ENCODE measurements at regions not wholly inside any gene's neighbourhood (a gene's known extent, or its start where the extent isn't known, plus 50 kb on each side); places are given as distances from the start of the nearest gene placed in this dataset.

DNA sequence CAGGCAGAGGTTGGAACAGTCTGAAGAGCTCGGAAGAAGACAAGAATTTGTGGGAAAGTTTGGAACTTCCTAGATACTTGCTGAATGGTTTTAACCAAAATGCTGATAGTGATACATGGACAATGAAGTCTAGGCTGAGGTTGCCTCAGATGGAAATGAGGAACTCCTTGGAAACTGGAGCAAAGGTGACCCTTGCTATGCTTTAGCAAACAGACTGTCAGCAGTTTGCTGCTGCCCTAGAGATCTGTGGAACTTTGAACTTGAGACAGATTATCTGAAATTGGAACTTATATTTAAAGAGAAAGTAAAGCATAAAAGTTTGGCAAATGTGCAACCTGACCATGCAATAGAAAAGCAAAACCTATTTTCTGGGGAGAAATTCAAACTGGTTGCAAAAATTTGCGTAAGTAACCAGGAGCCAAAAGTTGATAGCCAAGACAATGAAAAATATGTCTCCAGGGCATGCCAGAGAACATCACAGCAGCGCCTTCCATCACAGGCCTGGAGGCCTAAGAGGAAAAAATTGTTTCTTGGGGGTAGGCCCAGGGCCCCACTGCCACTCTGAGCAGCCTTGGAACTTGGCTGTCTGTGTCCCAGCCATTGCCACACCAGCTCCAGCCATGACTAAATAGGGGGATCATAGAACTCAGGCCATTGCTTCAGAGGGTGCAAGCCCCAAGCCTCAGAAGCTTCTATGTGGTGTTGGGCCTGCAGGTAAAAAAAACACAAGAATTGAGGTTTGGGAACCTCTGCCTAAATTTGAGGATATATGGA lies 675.3 kb downstream of the LTN1 start:
- no peaks in the 10 kb centered on the region for H3K4me1 ChIP-seq (ENCODE audit: insufficient read depth)
- H3K27me3 ChIP-seq (ENCODE audit: insufficient read depth) = no peaks in the 10 kb centered on the region
- no peaks in the 10 kb centered on the region for H3K9me2 ChIP-seq (ENCODE audit: insufficient read depth)
- H3K4me2 ChIP-seq = no peak overlapping the region
- DNase-seq (ENCODE audit: low spot score) (no peak), ATAC-seq (no peak)
- peaks cover 12% of the 10 kb centered on the region; the same call in 2 of the 3 replicates for H3K9me3 Mint-ChIP-seq
- H2AFZ ChIP-seq = 0 out of 2 replicates have a peak overlapping the region, but pooled peaks have one; percentile 29
- H3K36me3 ChIP-seq (ENCODE audit: insufficient read depth) = no peaks in the 10 kb centered on the region
- H3K27ac ChIP-seq (ENCODE audit: low read depth) = no peak overlapping the region
- H3K4me3 Mint-ChIP-seq = no peak overlapping the region
- no peaks in the 10 kb centered on the region for H4K20me1 ChIP-seq (replicated peaks; ENCODE audit: insufficient read depth)
- TF ChIP-seq JUNB (IDR thresholded peaks at IDR 0.05; ENCODE audit: unreplicated experiment) (no peak), STAT1 (IDR thresholded peaks at IDR 0.05; ENCODE audit: unreplicated experiment) (no peak), POLR2AphosphoS5 (IDR thresholded peaks at IDR 0.05; ENCODE audit: low read depth) (no peak), ZNF114 (CRISPR knock-in tag; IDR thresholded peaks at IDR 0.05) (no peak), EZH2phosphoT487 (IDR thresholded peaks at IDR 0.05; ENCODE audit: unreplicated experiment) (no peak), NANOG (IDR thresholded peaks at IDR 0.05; ENCODE audit: borderline replicate concordance) (no peak)
- TF ChIP-seq, protein P1, sequence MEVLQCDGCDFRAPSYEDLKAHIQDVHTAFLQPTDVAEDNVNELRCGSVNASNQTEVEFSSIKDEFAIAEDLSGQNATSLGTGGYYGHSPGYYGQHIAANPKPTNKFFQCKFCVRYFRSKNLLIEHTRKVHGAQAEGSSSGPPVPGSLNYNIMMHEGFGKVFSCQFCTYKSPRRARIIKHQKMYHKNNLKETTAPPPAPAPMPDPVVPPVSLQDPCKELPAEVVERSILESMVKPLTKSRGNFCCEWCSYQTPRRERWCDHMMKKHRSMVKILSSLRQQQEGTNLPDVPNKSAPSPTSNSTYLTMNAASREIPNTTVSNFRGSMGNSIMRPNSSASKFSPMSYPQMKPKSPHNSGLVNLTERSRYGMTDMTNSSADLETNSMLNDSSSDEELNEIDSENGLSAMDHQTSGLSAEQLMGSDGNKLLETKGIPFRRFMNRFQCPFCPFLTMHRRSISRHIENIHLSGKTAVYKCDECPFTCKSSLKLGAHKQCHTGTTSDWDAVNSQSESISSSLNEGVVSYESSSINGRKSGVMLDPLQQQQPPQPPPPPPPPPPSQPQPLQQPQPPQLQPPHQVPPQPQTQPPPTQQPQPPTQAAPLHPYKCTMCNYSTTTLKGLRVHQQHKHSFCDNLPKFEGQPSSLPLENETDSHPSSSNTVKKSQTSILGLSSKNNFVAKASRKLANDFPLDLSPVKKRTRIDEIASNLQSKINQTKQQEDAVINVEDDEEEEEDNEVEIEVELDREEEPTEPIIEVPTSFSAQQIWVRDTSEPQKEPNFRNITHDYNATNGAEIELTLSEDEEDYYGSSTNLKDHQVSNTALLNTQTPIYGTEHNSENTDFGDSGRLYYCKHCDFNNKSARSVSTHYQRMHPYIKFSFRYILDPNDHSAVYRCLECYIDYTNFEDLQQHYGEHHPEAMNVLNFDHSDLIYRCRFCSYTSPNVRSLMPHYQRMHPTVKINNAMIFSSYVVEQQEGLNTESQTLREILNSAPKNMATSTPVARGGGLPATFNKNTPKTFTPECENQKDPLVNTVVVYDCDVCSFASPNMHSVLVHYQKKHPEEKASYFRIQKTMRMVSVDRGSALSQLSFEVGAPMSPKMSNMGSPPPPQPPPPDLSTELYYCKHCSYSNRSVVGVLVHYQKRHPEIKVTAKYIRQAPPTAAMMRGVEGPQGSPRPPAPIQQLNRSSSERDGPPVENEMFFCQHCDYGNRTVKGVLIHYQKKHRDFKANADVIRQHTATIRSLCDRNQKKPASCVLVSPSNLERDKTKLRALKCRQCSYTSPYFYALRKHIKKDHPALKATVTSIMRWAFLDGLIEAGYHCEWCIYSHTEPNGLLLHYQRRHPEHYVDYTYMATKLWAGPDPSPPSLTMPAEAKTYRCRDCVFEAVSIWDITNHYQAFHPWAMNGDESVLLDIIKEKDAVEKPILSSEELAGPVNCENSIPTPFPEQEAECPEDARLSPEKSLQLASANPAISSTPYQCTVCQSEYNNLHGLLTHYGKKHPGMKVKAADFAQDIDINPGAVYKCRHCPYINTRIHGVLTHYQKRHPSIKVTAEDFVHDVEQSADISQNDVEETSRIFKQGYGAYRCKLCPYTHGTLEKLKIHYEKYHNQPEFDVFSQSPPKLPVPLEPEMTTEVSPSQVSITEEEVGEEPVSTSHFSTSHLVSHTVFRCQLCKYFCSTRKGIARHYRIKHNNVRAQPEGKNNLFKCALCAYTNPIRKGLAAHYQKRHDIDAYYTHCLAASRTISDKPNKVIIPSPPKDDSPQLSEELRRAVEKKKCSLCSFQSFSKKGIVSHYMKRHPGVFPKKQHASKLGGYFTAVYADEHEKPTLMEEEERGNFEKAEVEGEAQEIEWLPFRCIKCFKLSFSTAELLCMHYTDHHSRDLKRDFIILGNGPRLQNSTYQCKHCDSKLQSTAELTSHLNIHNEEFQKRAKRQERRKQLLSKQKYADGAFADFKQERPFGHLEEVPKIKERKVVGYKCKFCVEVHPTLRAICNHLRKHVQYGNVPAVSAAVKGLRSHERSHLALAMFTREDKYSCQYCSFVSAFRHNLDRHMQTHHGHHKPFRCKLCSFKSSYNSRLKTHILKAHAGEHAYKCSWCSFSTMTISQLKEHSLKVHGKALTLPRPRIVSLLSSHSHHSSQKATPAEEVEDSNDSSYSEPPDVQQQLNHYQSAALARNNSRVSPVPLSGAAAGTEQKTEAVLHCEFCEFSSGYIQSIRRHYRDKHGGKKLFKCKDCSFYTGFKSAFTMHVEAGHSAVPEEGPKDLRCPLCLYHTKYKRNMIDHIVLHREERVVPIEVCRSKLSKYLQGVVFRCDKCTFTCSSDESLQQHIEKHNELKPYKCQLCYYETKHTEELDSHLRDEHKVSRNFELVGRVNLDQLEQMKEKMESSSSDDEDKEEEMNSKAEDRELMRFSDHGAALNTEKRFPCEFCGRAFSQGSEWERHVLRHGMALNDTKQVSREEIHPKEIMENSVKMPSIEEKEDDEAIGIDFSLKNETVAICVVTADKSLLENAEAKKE (CRISPR knock-in tag; IDR thresholded peaks at IDR 0.05) = no peak
- TF ChIP-seq, protein P2, sequence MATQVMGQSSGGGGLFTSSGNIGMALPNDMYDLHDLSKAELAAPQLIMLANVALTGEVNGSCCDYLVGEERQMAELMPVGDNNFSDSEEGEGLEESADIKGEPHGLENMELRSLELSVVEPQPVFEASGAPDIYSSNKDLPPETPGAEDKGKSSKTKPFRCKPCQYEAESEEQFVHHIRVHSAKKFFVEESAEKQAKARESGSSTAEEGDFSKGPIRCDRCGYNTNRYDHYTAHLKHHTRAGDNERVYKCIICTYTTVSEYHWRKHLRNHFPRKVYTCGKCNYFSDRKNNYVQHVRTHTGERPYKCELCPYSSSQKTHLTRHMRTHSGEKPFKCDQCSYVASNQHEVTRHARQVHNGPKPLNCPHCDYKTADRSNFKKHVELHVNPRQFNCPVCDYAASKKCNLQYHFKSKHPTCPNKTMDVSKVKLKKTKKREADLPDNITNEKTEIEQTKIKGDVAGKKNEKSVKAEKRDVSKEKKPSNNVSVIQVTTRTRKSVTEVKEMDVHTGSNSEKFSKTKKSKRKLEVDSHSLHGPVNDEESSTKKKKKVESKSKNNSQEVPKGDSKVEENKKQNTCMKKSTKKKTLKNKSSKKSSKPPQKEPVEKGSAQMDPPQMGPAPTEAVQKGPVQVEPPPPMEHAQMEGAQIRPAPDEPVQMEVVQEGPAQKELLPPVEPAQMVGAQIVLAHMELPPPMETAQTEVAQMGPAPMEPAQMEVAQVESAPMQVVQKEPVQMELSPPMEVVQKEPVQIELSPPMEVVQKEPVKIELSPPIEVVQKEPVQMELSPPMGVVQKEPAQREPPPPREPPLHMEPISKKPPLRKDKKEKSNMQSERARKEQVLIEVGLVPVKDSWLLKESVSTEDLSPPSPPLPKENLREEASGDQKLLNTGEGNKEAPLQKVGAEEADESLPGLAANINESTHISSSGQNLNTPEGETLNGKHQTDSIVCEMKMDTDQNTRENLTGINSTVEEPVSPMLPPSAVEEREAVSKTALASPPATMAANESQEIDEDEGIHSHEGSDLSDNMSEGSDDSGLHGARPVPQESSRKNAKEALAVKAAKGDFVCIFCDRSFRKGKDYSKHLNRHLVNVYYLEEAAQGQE (IDR thresholded peaks at IDR 0.05; ENCODE audit: unreplicated experiment) = no peak
- peaks cover 2% of the 10 kb centered on the region for H3K36me3 Mint-ChIP-seq (ENCODE audit: low read depth)
- H3K4me1 Mint-ChIP-seq = no peaks in the 10 kb centered on the region; the same call in 2 of the 3 replicates
- H3K27ac Mint-ChIP-seq = no peak overlapping the region
- no peaks in the 10 kb centered on the region for H3K79me2 ChIP-seq (replicated peaks; ENCODE audit: insufficient read depth)
- H3F3A ChIP-seq (replicated peaks; ENCODE audit: low read depth) = no peaks in the 10 kb centered on the region
- H3K27me3 Mint-ChIP-seq (ENCODE audit: insufficient read depth, low read depth, poor library complexity) = no peaks in the 10 kb centered on the region
- no peak overlapping the region for H3K4me3 ChIP-seq

Data from GM23338 (cell line).